SK-N-SH treated with all-trans-retinoic acid at 6 μM for 48 hours (cell line): ENCODE measurements at regions not wholly inside any gene's neighbourhood (a gene's known extent, or its start where the extent isn't known, plus 50 kb on each side); places are given as distances from the start of the nearest gene placed in this dataset.

ENCODE experiments used
- ATAC-seq: fragments of 200-7000 bp; cut with Tn5 transposase; 3 replicates; pipeline ENCODE4 v1.9.1; 2020; ENCODE audit warnings: mild to moderate bottlenecking, moderate library complexity
- ARNTL ChIP-seq: fragments of 450-650 bp; formaldehyde crosslinking; IDR thresholded peaks from 2 replicates; pipeline ENCODE4 v1.5.0; 2020; ENCODE audit warnings: low read depth, mild to moderate bottlenecking, moderate library complexity, borderline replicate concordance
- BACH2 ChIP-seq: fragments of 250-450 bp; sonication (Bioruptor Pico); IDR thresholded peaks from 2 replicates; pipeline ENCODE4 v1.9.0; 2021; ENCODE audit warnings: mild to moderate bottlenecking, borderline replicate concordance
- CREB5 ChIP-seq: fragments of 250-450 bp; sonication (Bioruptor Pico); IDR thresholded peaks from 2 replicates; pipeline ENCODE4 v1.5.1; 2020; ENCODE audit warnings: low read depth, mild to moderate bottlenecking, moderate library complexity
- CSDC2 ChIP-seq: fragments of 250-450 bp; sonication (Bioruptor Pico); IDR thresholded peaks from 2 replicates; pipeline ENCODE4 v1.5.0; 2020; ENCODE audit warnings: mild to moderate bottlenecking, moderate library complexity
- CSRNP3 ChIP-seq: fragments of 250-450 bp; sonication (Bioruptor Pico); IDR thresholded peaks from 2 replicates; pipeline ENCODE4 v1.5.1; 2021; ENCODE audit warnings: mild to moderate bottlenecking, moderate library complexity
- ESRRG ChIP-seq: fragments of 250-450 bp; sonication (Bioruptor Pico); IDR thresholded peaks from 2 replicates; pipeline ENCODE4 v1.6.1; 2021; ENCODE audit warnings: mild to moderate bottlenecking
- GLIS3 ChIP-seq: fragments of 250-450 bp; sonication (Bioruptor Pico); IDR thresholded peaks from 2 replicates; pipeline ENCODE4 v1.5.0; 2020; ENCODE audit warnings: mild to moderate bottlenecking, moderate library complexity
- ISL1 ChIP-seq: fragments of 250-450 bp; sonication (Bioruptor Pico); IDR thresholded peaks from 2 replicates; pipeline ENCODE4 v2.1.2; 2022; ENCODE audit warnings: mild to moderate bottlenecking, moderate library complexity
- OSR1 ChIP-seq: fragments of 250-450 bp; sonication (Bioruptor Pico); IDR thresholded peaks from 2 replicates; pipeline ENCODE4 v1.8.0; 2022; ENCODE audit warnings: moderate library complexity, mild to moderate bottlenecking, inconsistent platforms
- PATZ1 ChIP-seq: fragments of 250-450 bp; sonication (Bioruptor Pico); IDR thresholded peaks from 2 replicates; pipeline ENCODE4 v1.8.0; 2020; ENCODE audit warnings: mild to moderate bottlenecking, moderate library complexity, borderline replicate concordance
- POU6F1 ChIP-seq: fragments of 250-450 bp; sonication (Bioruptor Pico); IDR thresholded peaks from 2 replicates; pipeline ENCODE4 v1.8.0; 2021; ENCODE audit warnings: low read depth, mild to moderate bottlenecking, moderate library complexity, borderline replicate concordance
- PPARA ChIP-seq: fragments of 250-450 bp; sonication (Bioruptor Pico); IDR thresholded peaks from 2 replicates; pipeline ENCODE4 v1.5.0; 2020; ENCODE audit warnings: mild to moderate bottlenecking, borderline replicate concordance
- RARB ChIP-seq: fragments of 250-450 bp; sonication (Bioruptor Pico); IDR thresholded peaks from 2 replicates; pipeline ENCODE4 v1.8.0; 2021; ENCODE audit warnings: mild to moderate bottlenecking, moderate library complexity
- SNAI2 ChIP-seq: fragments of 250-450 bp; sonication (Bioruptor Pico); IDR thresholded peaks from 2 replicates; pipeline ENCODE4 v1.5.0; 2020; ENCODE audit warnings: mild to moderate bottlenecking, moderate library complexity
- TSHZ2 ChIP-seq: fragments of 250-450 bp; sonication (Bioruptor Pico); IDR thresholded peaks from 2 replicates; pipeline ENCODE4 v1.5.0; 2020; ENCODE audit warnings: mild to moderate bottlenecking, moderate library complexity
- ZC3H10 ChIP-seq: fragments of 250-450 bp; sonication (Bioruptor Pico); IDR thresholded peaks from 2 replicates; pipeline ENCODE4 v1.5.1; 2021; ENCODE audit warnings: mild to moderate bottlenecking, moderate library complexity
- ZFP3 ChIP-seq: fragments of 250-450 bp; sonication (Bioruptor Pico); IDR thresholded peaks from 2 replicates; pipeline ENCODE4 v1.5.0; 2020; ENCODE audit warnings: mild to moderate bottlenecking, moderate library complexity
- ZNF565 ChIP-seq: fragments of 450-650 bp; formaldehyde crosslinking; conservative IDR thresholded peaks from 2 replicates; pipeline ENCODE4 v1.5.0; 2020; ENCODE audit warnings: low read depth, mild to moderate bottlenecking, moderate library complexity
- ZNF70 ChIP-seq: fragments of 450-650 bp; formaldehyde crosslinking; IDR thresholded peaks from 2 replicates; pipeline ENCODE4 v1.5.0; 2020; ENCODE audit warnings: mild to moderate bottlenecking, moderate library complexity
- ZNF8 ChIP-seq: fragments of 450-650 bp; formaldehyde crosslinking; IDR thresholded peaks from 2 replicates; pipeline ENCODE4 v1.5.0; 2020; ENCODE audit warnings: mild to moderate bottlenecking, moderate library complexity

- TF ChIP-seq ZNF8 (no peak), ZC3H10 (no peak), ARNTL (CRISPR knock-in tag) (no peak), OSR1 (CRISPR knock-in tag) (no peak)
Measured at GRCh38 chr3:28138043-28138610, 103.3 kb upstream of the CMC1 start (continued).

- no peak for TF ChIP-seq POU6F1 (CRISPR knock-in tag)
- TF ChIP-seq CSRNP3 (CRISPR knock-in tag), result no peak
- TF ChIP-seq ARNTL (CRISPR knock-in tag), result no peak
- TF ChIP-seq RARB (CRISPR knock-in tag), result no peak
- TF ChIP-seq PATZ1 (CRISPR knock-in tag), result no peak
- no peak for TF ChIP-seq TSHZ2
- no peak for TF ChIP-seq ESRRG (CRISPR knock-in tag)
- no peak for TF ChIP-seq SNAI2 (CRISPR knock-in tag)
- no peak for TF ChIP-seq ZNF8
- no peak for TF ChIP-seq ZNF70 (CRISPR knock-in tag)
- TF ChIP-seq GLIS3, result no peak
- TF ChIP-seq BACH2 (CRISPR knock-in tag), result no peak
- ATAC-seq, result no peak
Measured at GRCh38 chr3:28139288-28139687, 102.1 kb upstream of the CMC1 start.

- ATAC-seq, result no peak
- TF ChIP-seq ISL1 (CRISPR knock-in tag) (no peak), ZC3H10 (no peak), ZNF70 (CRISPR knock-in tag) (no peak), GLIS3 (no peak), CSDC2 (no peak), POU6F1 (CRISPR knock-in tag) (no peak), OSR1 (CRISPR knock-in tag) (no peak), PPARA (CRISPR knock-in tag) (no peak), ZNF565 (CRISPR knock-in tag) (no peak), ZFP3 (CRISPR knock-in tag) (no peak), RARB (CRISPR knock-in tag) (no peak), CREB5 (CRISPR knock-in tag) (no peak)
Measured at GRCh38 chr3:28139967-28140634, 101.3 kb upstream of the CMC1 start.
